H1 (cell line): ENCODE measurements at regions not wholly inside any gene's neighbourhood (a gene's known extent, or its start where the extent isn't known, plus 50 kb on each side); places are given as distances from the start of the nearest gene placed in this dataset.

Experiments
- CTCF ChIA-PET: fragments of 300-600 bp; sonication (Branson Sonifier 250); formaldehyde crosslinking; loops from one replicate; lab custom pipeline; 2021; ENCODE audit not compliant: partially characterized antibody; lab: Charles Lee
- POLR2A ChIA-PET: fragments of 300-600 bp; sonication (Branson Sonifier 250); formaldehyde crosslinking; loops from one replicate; lab custom pipeline; 2021; ENCODE audit warnings: inconsistent platforms; ENCODE audit not compliant: partially characterized antibody; lab: Charles Lee
- DNase-seq, 2 experiments: peaks; one replicate each; pipeline versions ENCODE4 v3.0.0 to v3.0.0-alpha.2; 2010 to 2022; ENCODE audit warnings: low spot score in 2 of 2, low read depth in 1 of 2, mixed read lengths in 1 of 2
- FAIRE-seq: peaks from 2 replicates; lab custom pipeline; 2011; peaks lifted over from hg19 to GRCh38; lab: Jason Lieb, UNC
- H2AFZ ChIP-seq: 2 replicates; pipeline ENCODE4 v1.8.1; 2012; ENCODE audit warnings: low read length, inconsistent platforms
- H2AK5ac ChIP-seq: 2 replicates; pipeline ENCODE4 v1.6.1; 2013; ENCODE audit warnings: low read depth, low read length
- H2BK120ac ChIP-seq: replicated peaks from 2 replicates; pipeline ENCODE3; 2013; ENCODE audit warnings: low read depth, low read length, inconsistent platforms
- H2BK12ac ChIP-seq: 2 replicates; pipeline ENCODE4 v1.6.1; 2013; ENCODE audit warnings: low read depth, low read length
- H2BK15ac ChIP-seq: 2 replicates; pipeline ENCODE4 v1.6.1; 2013; ENCODE audit warnings: low read length
- H2BK20ac ChIP-seq: 2 replicates; pipeline ENCODE4 v1.6.1; 2013; ENCODE audit warnings: low read length
- H2BK5ac ChIP-seq: 2 replicates; pipeline ENCODE4 v1.6.1; 2013; ENCODE audit warnings: low read depth, low read length
- H3K14ac ChIP-seq: 2 replicates; pipeline ENCODE4 v1.6.1; 2013; ENCODE audit warnings: inconsistent platforms; ENCODE audit not compliant: insufficient read length
- H3K18ac ChIP-seq: 2 replicates; pipeline ENCODE4 v1.6.1; 2013; ENCODE audit warnings: low read length; ENCODE audit errors: extremely low read depth
- H3K23ac ChIP-seq: 2 replicates; pipeline ENCODE4 v1.6.1; 2013; ENCODE audit warnings: inconsistent platforms; ENCODE audit not compliant: insufficient read length
- H3K23me2 ChIP-seq: 2 replicates; pipeline ENCODE4 v1.6.1; 2013; ENCODE audit warnings: low read depth, low read length
- H3K27ac ChIP-seq: 2 replicates; pipeline ENCODE4 v1.6.1; 2011; ENCODE audit warnings: low read depth, low read length, inconsistent platforms
- H3K27me3 ChIP-seq, 4 experiments: replicated peaks in 1 of 4; 1 replicate in 1 of 4; 2 replicates in 3 of 4; pipeline versions ENCODE4 v1.6.1 to v1.8.1; 2011 to 2013; ENCODE audit warnings: low read length in 3 of 4, mild to moderate bottlenecking in 3 of 4, inconsistent platforms in 2 of 4, mixed read lengths in 2 of 4, moderate library complexity in 1 of 4; ENCODE audit not compliant: control insufficient read depth in 3 of 4, insufficient read depth in 3 of 4; ENCODE audit errors: extremely low read depth in 1 of 4
- H3K36me3 ChIP-seq, 4 experiments: 2 replicates each; pipeline versions ENCODE4 v1.6.1 to v1.8.1; 2011 to 2013; ENCODE audit warnings: mild to moderate bottlenecking in 4 of 4, low read length in 3 of 4, moderate library complexity in 2 of 4, control low read depth in 1 of 4, inconsistent platforms in 1 of 4; ENCODE audit not compliant: insufficient read depth in 4 of 4, control insufficient read depth in 2 of 4
- H3K4ac ChIP-seq: replicated peaks from 2 replicates; pipeline ENCODE3; 2013; ENCODE audit warnings: low read length, low read depth, mixed read lengths, inconsistent platforms; ENCODE audit not compliant: insufficient read length
- H3K4me1 ChIP-seq, 4 experiments: replicated peaks in 1 of 4; 1 replicate in 1 of 4; 2 replicates in 3 of 4; pipeline versions ENCODE4 v1.6.1 to v1.8.1; 2011 to 2013; ENCODE audit warnings: low read length in 3 of 4, inconsistent platforms in 2 of 4, mixed read lengths in 1 of 4; ENCODE audit not compliant: insufficient read depth in 4 of 4, control insufficient read depth in 3 of 4
- H3K4me2 ChIP-seq, 2 experiments: 2 replicates each; pipeline versions ENCODE4 v1.6.1 to v1.8.1; 2011 to 2013; ENCODE audit warnings: low read depth in 2 of 2, low read length in 2 of 2, control low read depth in 1 of 2, inconsistent platforms in 1 of 2, mild to moderate bottlenecking in 1 of 2; ENCODE audit not compliant: insufficient read depth in 1 of 2
- H3K4me3 ChIP-seq, 4 experiments: fragments of 200-600, 300-600 bp in 1 of 4; sonication (generic), shearing (Covaris generic), sonication (Bioruptor Twin) in 1 of 4; 2 replicates each; pipeline versions ENCODE4 v1.5.1 to v1.8.1; 2011 to 2016; ENCODE audit warnings: low read length in 4 of 4, low read depth in 3 of 4, control low read depth in 2 of 4, inconsistent platforms in 2 of 4, mild to moderate bottlenecking in 2 of 4, mixed read lengths in 1 of 4, moderate library complexity in 1 of 4; ENCODE audit not compliant: insufficient read depth in 2 of 4; ENCODE audit errors: extremely low read depth in 1 of 4
- H3K56ac ChIP-seq: replicated peaks from 2 replicates; pipeline ENCODE3; 2013; ENCODE audit warnings: low read depth, mild to moderate bottlenecking, mixed read lengths, low read length, inconsistent platforms; ENCODE audit not compliant: insufficient read length
- H3K79me1 ChIP-seq: 2 replicates; pipeline ENCODE4 v1.6.1; 2013; ENCODE audit warnings: low read depth, low read length, control low read depth
- H3K79me2 ChIP-seq, 2 experiments: 2 replicates each; pipeline versions ENCODE4 v1.6.1 to v1.8.1; 2012 to 2013; ENCODE audit warnings: low read length in 2 of 2, mild to moderate bottlenecking in 2 of 2, inconsistent platforms in 1 of 2; ENCODE audit not compliant: insufficient read depth in 2 of 2, control insufficient read depth in 1 of 2
- H3K9ac ChIP-seq, 4 experiments: replicated peaks in 1 of 4; 1 replicate in 1 of 4; 2 replicates in 3 of 4; pipeline versions ENCODE4 v1.6.1 to v1.8.1; 2011 to 2013; ENCODE audit warnings: low read depth in 3 of 4, low read length in 3 of 4, control low read depth in 2 of 4, mild to moderate bottlenecking in 2 of 4, moderate library complexity in 2 of 4, inconsistent platforms in 1 of 4; ENCODE audit errors: extremely low read depth in 1 of 4
- H3K9me3 ChIP-seq, 2 experiments: 2 replicates each; pipeline versions ENCODE4 v1.6.1 to v1.8.1; 2012 to 2013; ENCODE audit warnings: mild to moderate bottlenecking in 2 of 2, moderate library complexity in 2 of 2, control low read depth in 1 of 2, inconsistent platforms in 1 of 2, low read depth in 1 of 2, low read length in 1 of 2, mixed read lengths in 1 of 2; ENCODE audit not compliant: insufficient read depth in 2 of 2
- H4K20me1 ChIP-seq, 2 experiments: replicated peaks in 1 of 2; 2 replicates each; pipeline versions ENCODE3 to v1.8.1; 2011 to 2013; ENCODE audit warnings: inconsistent platforms in 2 of 2, low read length in 2 of 2, mild to moderate bottlenecking in 1 of 2; ENCODE audit not compliant: insufficient read depth in 2 of 2, control insufficient read depth in 1 of 2
- H4K5ac ChIP-seq: 2 replicates; pipeline ENCODE4 v1.6.1; 2013; ENCODE audit warnings: low read length, low read depth, mixed read lengths, inconsistent platforms; ENCODE audit not compliant: insufficient read length
- H4K8ac ChIP-seq: 2 replicates; pipeline ENCODE4 v1.8.0; 2013; ENCODE audit warnings: mild to moderate bottlenecking, moderate library complexity, low read length, inconsistent platforms; ENCODE audit not compliant: insufficient read depth; ENCODE audit errors: extremely low read depth
- H4K91ac ChIP-seq: replicated peaks from 2 replicates; pipeline ENCODE3; 2013; ENCODE audit warnings: low read length, mixed read lengths, inconsistent platforms; ENCODE audit not compliant: insufficient read length
- CBX5 ChIP-seq: fragments of 300-800, 300-1000 bp; sonication (generic); IDR thresholded peaks from 2 replicates; pipeline ENCODE4 v1.7.1; 2016; ENCODE audit warnings: antibody characterized with exemption, low read length, low read depth
- CHD1 ChIP-seq: IDR thresholded peaks from 2 replicates; pipeline ENCODE4 v1.6.1; 2012; ENCODE audit warnings: low read depth, low read length, improper control_type of control experiment
- CTBP2 ChIP-seq: IDR thresholded peaks from 2 replicates; pipeline ENCODE4 v1.7.0; 2011; ENCODE audit warnings: borderline replicate concordance, mild to moderate bottlenecking, moderate library complexity, mixed read lengths, low read length; ENCODE audit not compliant: insufficient read depth, insufficient read length
- EP300 ChIP-seq, 2 experiments: IDR thresholded peaks; 1 replicate in 1 of 2; 2 replicates in 1 of 2; pipeline ENCODE4 v1.6.1; 2011 to 2012; ENCODE audit warnings: low read depth in 2 of 2, low read length in 2 of 2, mild to moderate bottlenecking in 2 of 2, borderline replicate concordance in 1 of 2, inconsistent platforms in 1 of 2, moderate library complexity in 1 of 2
- FOSL1 ChIP-seq: IDR thresholded peaks from 2 replicates; pipeline ENCODE4 v1.6.1; 2011; ENCODE audit warnings: mild to moderate bottlenecking, low read depth, low read length, moderate library complexity; ENCODE audit not compliant: insufficient read depth
- GABPA ChIP-seq: IDR thresholded peaks from 2 replicates; pipeline ENCODE4 v1.6.1; 2011; ENCODE audit warnings: mild to moderate bottlenecking, low read length, moderate library complexity, borderline replicate concordance; ENCODE audit not compliant: insufficient read depth
- JUN ChIP-seq: IDR thresholded peaks from 2 replicates; pipeline ENCODE4 v1.6.1; 2011; ENCODE audit warnings: low read depth, mild to moderate bottlenecking, improper control_type of control experiment, low read length
- MAX ChIP-seq: IDR thresholded peaks from 2 replicates; pipeline ENCODE4 v1.6.1; 2012; ENCODE audit warnings: inconsistent platforms
- POLR2AphosphoS5 ChIP-seq: IDR thresholded peaks from 2 replicates; pipeline ENCODE4 v1.6.1; 2011; ENCODE audit warnings: low read depth, low read length
- POU5F1 ChIP-seq: IDR thresholded peaks from 2 replicates; pipeline ENCODE4 v1.6.1; 2011; ENCODE audit warnings: low read depth, mild to moderate bottlenecking, low read length, moderate library complexity
- RBBP5 ChIP-seq: IDR thresholded peaks from 2 replicates; pipeline ENCODE4 v1.7.1; 2012; ENCODE audit warnings: low read depth, mild to moderate bottlenecking, inconsistent platforms, low read length, moderate library complexity, borderline replicate concordance
- SP1 ChIP-seq: IDR thresholded peaks from 2 replicates; pipeline ENCODE4 v1.6.1; 2011; ENCODE audit warnings: low read depth, low read length
- TBP ChIP-seq: IDR thresholded peaks from 2 replicates; pipeline ENCODE4 v1.6.1; 2011; ENCODE audit warnings: low read depth, low read length, improper control_type of control experiment
- WGBS, 2 experiments: shearing (Covaris generic) in 1 of 2; methylation state at CpG; one replicate each; pipeline versions ENCODE4 v1.1.6 to v1.1.7; 2013 to 2015; ENCODE audit warnings: low lambda C conversion rate in 2 of 2, mixed read lengths in 2 of 2, inconsistent platforms in 1 of 2, low coverage in 1 of 2, missing lambda C conversion rate in 1 of 2; ENCODE audit not compliant: insufficient replicate concordance in 2 of 2, insufficient coverage in 1 of 2, insufficient read length in 1 of 2; ENCODE audit errors: extremely low coverage in 1 of 2, missing lambda C conversion rate in 1 of 2; 5-methylcytosine and 5-hydroxymethylcytosine counted together

- Histone ChIP-seq H3K4ac (no peak overlapping the region), H2BK20ac (no peak overlapping the region), H3K4me2 (no peak overlapping the region), H3K4me1 (peaks cover 0 to 3% (median 0%) of the 10 kb centered on the region in 4 experiments; a peak in 1 of 7 replicates), H3K36me3 (no peaks in the 10 kb centered on the region), H2BK12ac (no peak overlapping the region), H4K8ac (no peak overlapping the region), H3K27me3 (no peaks in the 10 kb centered on the region), H3K23me2 (no peaks in the 10 kb centered on the region), H3K56ac (no peak overlapping the region), H4K20me1 (peaks cover 0 to 1% of the 10 kb centered on the region in 2 experiments), H4K91ac (no peak overlapping the region), H3K79me1 (no peaks in the 10 kb centered on the region), H3K79me2 (peaks cover 0 to 4% of the 10 kb centered on the region in 2 experiments; a peak in 1 of 4 replicates), H3K4me3 (no peak overlapping the region), H2BK120ac (no peak overlapping the region), H2AK5ac (no peak overlapping the region), H2BK15ac (no peak overlapping the region), H3K14ac (no peak overlapping the region), H3K9ac (no peak overlapping the region), H3K23ac (no peak overlapping the region), H4K5ac (no peak overlapping the region), H2AFZ (no peak overlapping the region), H3K9me3 (no peaks in the 10 kb centered on the region), H3K18ac (no peak overlapping the region), H3K27ac (no peak overlapping the region), H2BK5ac (no peak overlapping the region)
- ChIA-PET POLR2A (no interaction called here), CTCF (interaction anchor here (1.0 kb wide), 1 partner anchor 157 kb away, joined by 3 read pairs; no protein-coding TSS in a partner anchor)
- 90% methylated on average over 1 of the region's 1 CpG; no CpG with 5 or more reads in 1 of the 2 experiments for WGBS, 2 experiments
- DNase-seq, result no peak
- FAIRE-seq, result no peak
- TF ChIP-seq CTBP2 (no peak), POLR2AphosphoS5 (no peak), POU5F1 (no peak), TBP (no peak), GABPA (no peak), FOSL1 (no peak), SP1 (no peak), CBX5 (no peak), MAX (no peak), EP300 (IDR thresholded peaks at IDR 0.05; ENCODE audit: borderline replicate concordance in 1 of 2, low read depth in 2 of 2, low read length in 2 of 2) (no peak), JUN (no peak), RBBP5 (no peak), CHD1 (no peak)
Observed at GRCh38 chr13:74073274-74073673, 60.9 kb downstream of the KLF12 start.
